Naive thymus-derived CD8-positive, alpha-beta T cell (primary cell): ENCODE measurements at regions not wholly inside any gene's neighbourhood (a gene's known extent, or its start where the extent isn't known, plus 50 kb on each side); places are given as distances from the start of the nearest gene placed in this dataset.

Experiments
- ATAC-seq, 2 donors: fragments of 150-1000 bp; cut with Tn5 transposase in 1 of 2; sonication (Bioruptor Pico), chemical (Tn5 transposase) in 1 of 2; 1 replicate in 1 of 2; 2 replicates in 1 of 2; pipeline ENCODE4 v1.10.0; 2021; ENCODE audit warnings: mild to moderate bottlenecking in 2 of 2, moderate library complexity in 2 of 2
- POLR2A ChIA-PET: fragments of 350-600 bp; sonication (Branson Sonifier 250); formaldehyde crosslinking; loops from one replicate; lab custom pipeline; 2021; ENCODE audit warnings: antibody characterized with exemption; lab: Charles Lee
- DNase-seq, 10 donors: peaks; one replicate each; pipeline versions ENCODE4 v3.0.0 to v3.0.0-alpha.2; 2020 to 2022
- H3K27ac Mint-ChIP-seq, 10 donors: one replicate each; pipeline ENCODE4 v1.8.0; 2020 to 2022; ENCODE audit warnings: mild to moderate bottlenecking in 10 of 10, mixed read lengths in 10 of 10, moderate library complexity in 4 of 10, inconsistent platforms in 1 of 10
- H3K27me3 Mint-ChIP-seq, 5 donors: one replicate each; pipeline ENCODE4 v1.8.0; 2021 to 2022; ENCODE audit warnings: mixed read lengths in 5 of 5
- H3K36me3 Mint-ChIP-seq, 3 donors: one replicate each; pipeline ENCODE4 v1.8.0; 2020 to 2022; ENCODE audit warnings: mixed read lengths in 3 of 3, mild to moderate bottlenecking in 2 of 3, inconsistent platforms in 1 of 3
- H3K4me1 Mint-ChIP-seq, 4 donors: one replicate each; pipeline ENCODE4 v1.8.0; 2021 to 2022; ENCODE audit warnings: mixed read lengths in 4 of 4
- H3K4me3 Mint-ChIP-seq, 10 donors: one replicate each; pipeline ENCODE4 v1.8.0; 2020 to 2022; ENCODE audit warnings: mild to moderate bottlenecking in 10 of 10, mixed read lengths in 10 of 10, moderate library complexity in 6 of 10, inconsistent platforms in 1 of 10
- H3K9me3 Mint-ChIP-seq, 9 donors: one replicate each; pipeline ENCODE4 v1.8.0; 2020 to 2022; ENCODE audit warnings: mixed read lengths in 9 of 9, mild to moderate bottlenecking in 3 of 9, inconsistent platforms in 1 of 9, moderate library complexity in 1 of 9

GRCh38 chr15:70430069-70430468 is 332.4 kb upstream of the TLE3 start:
- Mint-ChIP-seq H3K4me3 (no peak overlapping the region), H3K9me3 (peaks cover 0 to 16% (median 2%) of the 10 kb centered on the region in 9 donors), H3K27ac (no peak overlapping the region), H3K4me1 (peaks cover 14 to 20% (median 17%) of the 10 kb centered on the region in 4 donors), H3K27me3 (no peaks in the 10 kb centered on the region), H3K36me3 (peaks cover 0 to 12% (median 11%) of the 10 kb centered on the region in 3 donors)
- POLR2A ChIA-PET, result no interaction called here
- no peak for DNase-seq
- ATAC-seq, result no peak

GRCh38 chr15:70429056-70429722 is 331.5 kb upstream of the TLE3 start:
- no peak for ATAC-seq
- DNase-seq, result no peak
- no peak overlapping the region for H3K27ac Mint-ChIP-seq
- H3K4me3 Mint-ChIP-seq, result no peak overlapping the region
- POLR2A ChIA-PET, result no interaction called here
- H3K9me3 Mint-ChIP-seq, result peaks cover 0 to 16% (median 2%) of the 10 kb centered on the region in 9 donors
- H3K4me1 Mint-ChIP-seq, result peaks cover 16 to 22% (median 21%) of the 10 kb centered on the region in 4 donors
- H3K36me3 Mint-ChIP-seq, result peaks cover 0 to 12% (median 11%) of the 10 kb centered on the region in 3 donors
- H3K27me3 Mint-ChIP-seq, result no peaks in the 10 kb centered on the region

GRCh38 chr15:70428211-70428822 is 330.6 kb upstream of the TLE3 start:
- ATAC-seq, result no peak
- peaks cover 0 to 16% (median 2%) of the 10 kb centered on the region in 9 donors for H3K9me3 Mint-ChIP-seq
- peaks cover 0 to 12% (median 11%) of the 10 kb centered on the region in 3 donors for H3K36me3 Mint-ChIP-seq
- H3K27me3 Mint-ChIP-seq, result no peaks in the 10 kb centered on the region
- POLR2A ChIA-PET, result no interaction called here
- peaks cover 20 to 28% (median 22%) of the 10 kb centered on the region in 4 donors for H3K4me1 Mint-ChIP-seq
- H3K27ac Mint-ChIP-seq, result no peak overlapping the region
- no peak for DNase-seq
- no peak overlapping the region for H3K4me3 Mint-ChIP-seq

- no peak overlapping the region for H3K4me3 Mint-ChIP-seq
- H3K36me3 Mint-ChIP-seq, result peaks cover 0 to 12% (median 11%) of the 10 kb centered on the region in 3 donors
- DNase-seq (no peak), ATAC-seq (no peak)
- peak overlapping the region in 1 of 10 donors; percentile 25 for H3K27ac Mint-ChIP-seq
- POLR2A ChIA-PET, result no interaction called here
- peaks cover 18 to 28% (median 22%) of the 10 kb centered on the region in 4 donors for H3K4me1 Mint-ChIP-seq
- H3K27me3 Mint-ChIP-seq, result peaks cover 0 to under 1% (median 0%) of the 10 kb centered on the region in 5 donors
- H3K9me3 Mint-ChIP-seq, result peaks cover 0 to 16% (median 2%) of the 10 kb centered on the region in 9 donors
These were observed 329.7 kb upstream of the TLE3 start for GRCh38 chr15:70427167-70428120.

- Mint-ChIP-seq H3K4me3 (peak overlapping the region in 3 of 10 donors; percentile 44 to 76 (median 54)), H3K9me3 (peaks cover 0 to 16% (median 2%) of the 10 kb centered on the region in 9 donors), H3K36me3 (peaks cover 0 to 12% (median 11%) of the 10 kb centered on the region in 3 donors), H3K27me3 (peaks cover 0 to 6% (median 0%) of the 10 kb centered on the region in 5 donors), H3K4me1 (peaks cover 18 to 28% (median 22%) of the 10 kb centered on the region in 4 donors), H3K27ac (peak overlapping the region in 3 of 10 donors; percentile 43 to 69 (median 52))
- DNase-seq, result no peak
- ATAC-seq, result no peak
- POLR2A ChIA-PET, result no interaction called here
These were observed 328.5 kb upstream of the TLE3 start for GRCh38 chr15:70426096-70426821.

- ATAC-seq, result peak; percentile 20 to 76
- POLR2A ChIA-PET, result no interaction called here
- Mint-ChIP-seq H3K4me1 (peaks cover 18 to 28% (median 22%) of the 10 kb centered on the region in 4 donors), H3K27ac (peak overlapping the region in 5 of 10 donors; percentile 37 to 85 (median 53)), H3K9me3 (peaks cover 0 to 16% (median 2%) of the 10 kb centered on the region in 9 donors), H3K36me3 (peaks cover 0 to 12% (median 11%) of the 10 kb centered on the region in 3 donors), H3K4me3 (peak overlapping the region in 8 of 10 donors; percentile 11 to 76 (median 44)), H3K27me3 (peaks cover 0 to 15% (median 6%) of the 10 kb centered on the region in 5 donors)
- peak in 4 of 10 donors; percentile 1 to 26 (median 6) for DNase-seq
These were observed 327.3 kb upstream of the TLE3 start for GRCh38 chr15:70424937-70425411.

GRCh38 chr15:70423267-70423666 is 325.6 kb upstream of the TLE3 start:
- DNase-seq (no peak), ATAC-seq (no peak)
- Mint-ChIP-seq H3K4me3 (no peak overlapping the region), H3K27me3 (peaks cover 0 to 24% (median 6%) of the 10 kb centered on the region in 5 donors), H3K36me3 (peaks cover 0 to 4% (median 0%) of the 10 kb centered on the region in 3 donors), H3K9me3 (peaks cover 0 to 4% (median 2%) of the 10 kb centered on the region in 9 donors), H3K27ac (no peak overlapping the region), H3K4me1 (peaks cover 18 to 28% (median 22%) of the 10 kb centered on the region in 4 donors)
- POLR2A ChIA-PET, result no interaction called here

GRCh38 chr15:70422342-70422741 is 324.6 kb upstream of the TLE3 start:
- POLR2A ChIA-PET, result no interaction called here
- ATAC-seq (no peak), DNase-seq (no peak)
- Mint-ChIP-seq H3K4me3 (no peak overlapping the region), H3K36me3 (no peaks in the 10 kb centered on the region), H3K27me3 (peaks cover 3 to 24% (median 6%) of the 10 kb centered on the region in 5 donors), H3K9me3 (no peaks in the 10 kb centered on the region), H3K27ac (no peak overlapping the region), H3K4me1 (peaks cover 18 to 28% (median 22%) of the 10 kb centered on the region in 4 donors)

GRCh38 chr15:70420948-70421482 is 323.3 kb upstream of the TLE3 start:
- no peak overlapping the region for H3K27ac Mint-ChIP-seq
- H3K9me3 Mint-ChIP-seq, result no peaks in the 10 kb centered on the region
- POLR2A ChIA-PET, result no interaction called here
- H3K36me3 Mint-ChIP-seq, result no peaks in the 10 kb centered on the region
- H3K4me1 Mint-ChIP-seq, result peaks cover 18 to 24% (median 22%) of the 10 kb centered on the region in 4 donors
- no peak for DNase-seq
- no peak overlapping the region for H3K4me3 Mint-ChIP-seq
- no peak for ATAC-seq
- peaks cover 4 to 36% (median 10%) of the 10 kb centered on the region in 5 donors for H3K27me3 Mint-ChIP-seq

- POLR2A ChIA-PET, result no interaction called here
- H3K27ac Mint-ChIP-seq, result no peak overlapping the region
- H3K27me3 Mint-ChIP-seq, result peaks cover 4 to 38% (median 11%) of the 10 kb centered on the region in 5 donors
These were observed 322.6 kb upstream of the TLE3 start for GRCh38 chr15:70420086-70420947.

GRCh38 chr15:70418943-70419342 is 321.2 kb upstream of the TLE3 start:
- ATAC-seq (no peak), DNase-seq (no peak)
- Mint-ChIP-seq H3K9me3 (no peaks in the 10 kb centered on the region), H3K36me3 (no peaks in the 10 kb centered on the region), H3K4me1 (peaks cover 0 to 4% (median 3%) of the 10 kb centered on the region in 4 donors), H3K4me3 (no peak overlapping the region), H3K27me3 (peaks cover 4 to 38% (median 11%) of the 10 kb centered on the region in 5 donors), H3K27ac (no peak overlapping the region)
- POLR2A ChIA-PET, result no interaction called here

More at GRCh38 chr15:70420086-70420947, 322.6 kb upstream of the TLE3 start:
- no peak for DNase-seq
- H3K4me1 Mint-ChIP-seq, result peaks cover 12 to 17% (median 16%) of the 10 kb centered on the region in 4 donors
- no peaks in the 10 kb centered on the region for H3K36me3 Mint-ChIP-seq
- H3K9me3 Mint-ChIP-seq, result no peaks in the 10 kb centered on the region
- H3K4me3 Mint-ChIP-seq, result no peak overlapping the region
- no peak for ATAC-seq
